Fibroblast of lung (primary cell): ENCODE measurements at regions not wholly inside any gene's neighbourhood (a gene's known extent, or its start where the extent isn't known, plus 50 kb on each side); places are given as distances from the start of the nearest gene placed in this dataset.
A peak's percentile ranks its signal among the peaks of the same experiment; 100 is the strongest.

Source experiments
- DNase-seq, 2 donors: peaks; one replicate each; pipeline versions ENCODE4 v3.0.0 to v3.0.0-alpha.2; 2010; ENCODE audit warnings: low read depth in 2 of 2
- H2AFZ ChIP-seq: 2 replicates; pipeline ENCODE4 v1.5.1; 2012; ENCODE audit warnings: low read length, control low read depth, inconsistent platforms
- H3K27ac ChIP-seq: 2 replicates; pipeline ENCODE4 v1.5.1; 2011; ENCODE audit warnings: low read length, control low read depth; ENCODE audit not compliant: insufficient read depth
- H3K27me3 ChIP-seq: 2 replicates; pipeline ENCODE4 v1.5.1; 2011; ENCODE audit warnings: mild to moderate bottlenecking, low read length; ENCODE audit not compliant: control insufficient read depth, insufficient read depth
- H3K36me3 ChIP-seq: 2 replicates; pipeline ENCODE4 v1.5.1; 2011; ENCODE audit warnings: low read length; ENCODE audit not compliant: control insufficient read depth, insufficient read depth
- H3K4me1 ChIP-seq: 2 replicates; pipeline ENCODE4 v1.5.1; 2011; ENCODE audit warnings: low read length; ENCODE audit not compliant: control insufficient read depth, insufficient read depth; ENCODE audit errors: extremely low read depth
- H3K4me2 ChIP-seq: 2 replicates; pipeline ENCODE4 v1.5.1; 2011; ENCODE audit warnings: low read length, control low read depth; ENCODE audit not compliant: insufficient read depth; ENCODE audit errors: extremely low read depth
- H3K4me3 ChIP-seq, 4 experiments: fragments of 200-600 bp in 1 of 4; sonication (generic) in 1 of 4; replicated peaks in 1 of 4; 2 replicates each; pipeline ENCODE4 v1.5.1; 2011 to 2016; ENCODE audit warnings: low read length in 4 of 4, low read depth in 3 of 4, mild to moderate bottlenecking in 3 of 4, control low read depth in 2 of 4, inconsistent platforms in 1 of 4, mixed read lengths in 1 of 4; ENCODE audit not compliant: insufficient read depth in 1 of 4; ENCODE audit errors: control extremely low read depth in 1 of 4
- H3K79me2 ChIP-seq: 2 replicates; pipeline ENCODE4 v1.5.1; 2012; ENCODE audit warnings: mild to moderate bottlenecking, low read length, inconsistent platforms; ENCODE audit not compliant: control insufficient read depth, insufficient read depth
- H3K9ac ChIP-seq: 2 replicates; pipeline ENCODE4 v1.5.1; 2011; ENCODE audit warnings: mild to moderate bottlenecking, low read length, control low read depth; ENCODE audit not compliant: insufficient read depth
- H3K9me3 ChIP-seq: 2 replicates; pipeline ENCODE4 v1.5.1; 2012; ENCODE audit warnings: low read depth, low read length; ENCODE audit not compliant: control insufficient read depth, insufficient read depth
- H4K20me1 ChIP-seq: 2 replicates; pipeline ENCODE4 v1.5.1; 2011; ENCODE audit warnings: low read length; ENCODE audit not compliant: control insufficient read depth, insufficient read depth; ENCODE audit errors: extremely low read depth
- CTCF ChIP-seq, 2 donors: IDR thresholded peaks in 1 of 2; conservative IDR thresholded peaks in 1 of 2; 1 replicate in 1 of 2; 2 replicates in 1 of 2; pipeline ENCODE4 v1.5.1; 2011 to 2012; ENCODE audit warnings: low read length in 2 of 2, control low read depth in 1 of 2, inconsistent platforms in 1 of 2, low read depth in 1 of 2, mild to moderate bottlenecking in 1 of 2
- EZH2 ChIP-seq: IDR thresholded peaks from 2 replicates; pipeline ENCODE4 v1.5.1; 2012; ENCODE audit warnings: low read length, control low read depth, mild to moderate bottlenecking; ENCODE audit errors: missing control alignments

GRCh38 chr5:74919041-74919440, 52.9 kb upstream of the FAM169A start:
- Histone ChIP-seq H4K20me1 (no peaks in the 10 kb centered on the region), H3K4me3 (no peak overlapping the region), H3K27ac (no peak overlapping the region), H3K27me3 (no peaks in the 10 kb centered on the region), H3K4me2 (no peak overlapping the region), H3K9ac (no peak overlapping the region), H3K79me2 (no peaks in the 10 kb centered on the region), H3K36me3 (no peaks in the 10 kb centered on the region), H2AFZ (no peak overlapping the region), H3K9me3 (no peaks in the 10 kb centered on the region), H3K4me1 (no peaks in the 10 kb centered on the region)
- TF ChIP-seq CTCF (conservative IDR thresholded peaks at IDR 0.05 in 1 of 2, IDR thresholded peaks at IDR 0.05 in 1 of 2; ENCODE audit: low read depth in 1 of 2, low read length in 2 of 2) (no peak), EZH2 (no peak)
- no peak for DNase-seq

DNA sequence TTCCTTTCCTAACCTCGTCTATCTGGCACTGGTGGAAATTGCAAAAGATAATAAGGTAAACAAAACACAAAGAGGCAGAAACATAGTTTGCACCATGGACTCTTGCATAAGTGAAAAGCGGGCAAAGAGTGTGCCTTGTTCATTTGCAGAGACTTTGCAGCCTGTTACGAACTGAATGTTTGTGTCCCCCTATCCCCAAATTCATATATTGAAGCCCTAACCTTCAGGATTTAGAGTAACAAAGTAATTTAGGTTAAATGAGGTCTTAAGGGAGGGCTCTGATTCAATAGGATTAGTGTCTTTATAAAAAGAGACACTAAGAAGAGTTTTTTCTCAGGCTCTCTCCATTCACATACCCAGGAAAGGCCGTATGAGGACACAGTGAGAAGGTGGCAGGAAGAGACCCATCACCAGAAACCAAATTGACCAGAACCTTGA, 52.1 kb upstream of the FAM169A start:
- TF ChIP-seq CTCF (conservative IDR thresholded peaks at IDR 0.05 in 1 of 2, IDR thresholded peaks at IDR 0.05 in 1 of 2; ENCODE audit: low read depth in 1 of 2, low read length in 2 of 2) (no peak), EZH2 (no peak)
- no peak overlapping the region for H3K9ac ChIP-seq
- no peak overlapping the region for H3K4me3 ChIP-seq
- DNase-seq: no peak
- H4K20me1 ChIP-seq: no peaks in the 10 kb centered on the region
- no peaks in the 10 kb centered on the region for H3K79me2 ChIP-seq
- H3K4me1 ChIP-seq: no peaks in the 10 kb centered on the region
- H3K36me3 ChIP-seq: no peaks in the 10 kb centered on the region
- no peak overlapping the region for H3K27ac ChIP-seq
- no peak overlapping the region for H3K4me2 ChIP-seq
- H3K27me3 ChIP-seq: no peaks in the 10 kb centered on the region
- H2AFZ ChIP-seq: no peak overlapping the region
- no peaks in the 10 kb centered on the region for H3K9me3 ChIP-seq

DNA sequence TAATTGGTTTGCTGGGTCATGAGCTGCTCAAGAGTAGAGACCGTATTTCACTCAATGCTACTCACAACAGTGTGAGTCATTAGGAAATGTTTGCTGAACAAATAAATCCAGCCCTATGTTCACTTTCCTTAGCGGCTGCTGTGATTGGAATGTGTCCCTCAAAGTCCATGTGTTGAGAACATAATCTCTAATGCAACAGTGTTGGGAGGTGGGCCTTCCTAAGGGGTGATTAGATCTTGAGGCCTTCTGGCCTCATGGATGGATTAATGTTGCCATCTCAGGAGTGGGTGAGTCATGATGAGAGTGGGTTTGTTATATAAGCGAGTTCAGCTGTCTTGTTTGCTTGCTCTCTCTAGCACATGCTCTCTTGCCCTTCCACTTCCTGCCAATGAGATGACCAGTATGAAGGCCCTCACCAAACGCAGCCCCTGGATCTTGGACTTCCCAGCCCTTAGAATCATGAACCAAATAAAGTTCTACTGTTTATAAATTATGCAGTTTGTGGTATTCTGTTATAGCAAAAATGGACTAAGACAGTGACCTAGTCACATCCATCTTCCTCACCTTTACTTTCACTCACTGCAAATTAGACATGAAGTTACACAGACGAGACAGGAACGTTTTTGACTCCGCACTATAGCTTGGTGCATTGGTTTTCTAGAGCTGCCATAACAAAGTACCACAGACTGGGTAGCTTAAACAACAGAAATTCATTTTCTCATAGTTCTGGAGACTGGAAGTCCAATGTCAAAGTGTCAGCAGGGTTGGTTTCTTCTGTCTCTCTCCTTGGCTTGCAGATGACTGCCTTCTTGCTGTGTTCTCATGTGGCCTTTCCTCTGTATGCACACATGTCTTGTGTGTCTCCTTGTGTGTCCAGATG, 50.9 kb upstream of the FAM169A start:
- Histone ChIP-seq H3K27me3 (no peaks in the 10 kb centered on the region), H3K79me2 (no peaks in the 10 kb centered on the region), H4K20me1 (no peaks in the 10 kb centered on the region), H3K27ac (no peak overlapping the region), H3K4me2 (no peak overlapping the region), H3K9ac (no peak overlapping the region), H2AFZ (no peak overlapping the region), H3K4me3 (no peak overlapping the region), H3K36me3 (no peaks in the 10 kb centered on the region), H3K4me1 (no peaks in the 10 kb centered on the region), H3K9me3 (no peaks in the 10 kb centered on the region)
- TF ChIP-seq EZH2 (no peak), CTCF (conservative IDR thresholded peaks at IDR 0.05 in 1 of 2, IDR thresholded peaks at IDR 0.05 in 1 of 2; ENCODE audit: low read depth in 1 of 2, low read length in 2 of 2) (no peak)
- peak in 1 of 2 donors; percentile 48 for DNase-seq
